Skeletal muscle tissue (tissue), 3 donors: ENCODE measurements at regions not wholly inside any gene's neighbourhood (a gene's known extent, or its start where the extent isn't known, plus 50 kb on each side); places are given as distances from the start of the nearest gene placed in this dataset.

Experiments
- H3K27ac ChIP-seq: one replicate; pipeline ENCODE4 v1.7.0; 2013; ENCODE audit warnings: mild to moderate bottlenecking, low read depth, low read length, inconsistent platforms
- H3K27me3 ChIP-seq, 3 donors: one replicate each; pipeline ENCODE4 v1.7.0; 2013; ENCODE audit warnings: low read length in 3 of 3; ENCODE audit not compliant: control insufficient read depth in 3 of 3, insufficient read depth in 3 of 3
- H3K36me3 ChIP-seq, 3 donors: one replicate each; pipeline ENCODE4 v1.7.0; 2013; ENCODE audit warnings: low read length in 3 of 3; ENCODE audit not compliant: control insufficient read depth in 3 of 3, insufficient read depth in 3 of 3
- H3K4me1 ChIP-seq, 3 donors: one replicate each; pipeline ENCODE4 v1.7.0; 2013; ENCODE audit warnings: low read length in 3 of 3, mild to moderate bottlenecking in 3 of 3; ENCODE audit not compliant: control insufficient read depth in 3 of 3, insufficient read depth in 3 of 3
- H3K4me3 ChIP-seq, 3 donors: one replicate each; pipeline ENCODE4 v1.7.0; 2013; ENCODE audit warnings: low read length in 3 of 3
- H3K9ac ChIP-seq, 3 donors: one replicate each; pipeline ENCODE4 v1.7.0; 2013; ENCODE audit warnings: low read length in 3 of 3, mild to moderate bottlenecking in 3 of 3, moderate library complexity in 2 of 3, low read depth in 1 of 3
- H3K9me3 ChIP-seq, 3 donors: one replicate each; pipeline ENCODE4 v1.7.0; 2013; ENCODE audit warnings: low read length in 3 of 3; ENCODE audit not compliant: control insufficient read depth in 3 of 3
- donor health status: Osteomylitis.

GRCh38 chr20:60437418-60437817 lies 479.2 kb downstream of the CDH26 start:
- H3K27me3 ChIP-seq: no peaks in the 10 kb centered on the region
- no peak overlapping the region for H3K4me3 ChIP-seq
- H3K36me3 ChIP-seq: no peaks in the 10 kb centered on the region

DNA sequence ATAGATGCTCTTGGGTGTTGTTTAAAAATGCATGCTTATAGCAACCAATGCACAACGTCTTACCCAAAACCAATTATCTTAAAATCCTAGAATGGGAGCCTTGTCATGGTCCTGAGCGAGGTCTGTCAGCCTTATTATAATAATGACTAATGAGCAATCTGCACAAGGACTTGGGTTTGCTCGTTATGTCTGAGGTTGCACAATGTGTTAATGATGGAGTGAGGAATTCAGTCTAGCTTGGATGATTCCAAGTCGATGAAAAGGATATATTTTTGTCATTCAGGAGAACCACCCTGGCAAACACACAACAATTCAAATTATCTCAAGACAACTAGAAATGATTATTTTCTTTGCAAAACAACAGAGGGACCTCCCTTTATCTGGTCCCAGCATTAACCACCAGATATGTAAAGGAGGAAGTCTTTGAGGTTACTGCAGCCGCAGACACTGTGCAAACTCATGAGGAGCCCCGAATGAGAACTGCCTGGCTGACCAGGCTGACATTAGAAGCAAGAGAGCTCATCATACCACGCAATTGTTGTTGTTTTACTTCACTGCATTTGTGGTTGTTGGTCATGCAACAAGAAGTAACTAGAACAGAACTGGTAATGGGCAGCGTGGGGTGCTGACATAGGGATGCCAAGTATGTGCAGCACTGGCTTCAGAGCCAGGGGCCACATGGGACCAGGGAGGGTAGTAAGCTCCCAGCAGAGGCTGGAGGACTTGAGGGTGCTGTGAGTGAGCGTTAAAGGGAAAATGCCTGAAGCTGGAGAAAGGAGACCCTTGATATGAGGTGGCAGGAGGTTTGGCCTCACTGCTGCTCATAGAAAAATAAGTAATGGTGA lies 488.3 kb downstream of the CDH26 start:
- Histone ChIP-seq H3K4me1 (no peaks in the 10 kb centered on the region), H3K27ac (no peak overlapping the region), H3K36me3 (no peaks in the 10 kb centered on the region), H3K4me3 (no peak overlapping the region), H3K9ac (no peak overlapping the region), H3K27me3 (peaks cover 0 to 3% (median 0%) of the 10 kb centered on the region in 3 donors), H3K9me3 (no peaks in the 10 kb centered on the region)

More at GRCh38 chr20:60437418-60437817, 479.2 kb downstream of the CDH26 start:
- H3K9me3 ChIP-seq: no peaks in the 10 kb centered on the region
- H3K4me1 ChIP-seq: no peaks in the 10 kb centered on the region
- H3K27ac ChIP-seq: no peak overlapping the region
- H3K9ac ChIP-seq: no peak overlapping the region

DNA sequence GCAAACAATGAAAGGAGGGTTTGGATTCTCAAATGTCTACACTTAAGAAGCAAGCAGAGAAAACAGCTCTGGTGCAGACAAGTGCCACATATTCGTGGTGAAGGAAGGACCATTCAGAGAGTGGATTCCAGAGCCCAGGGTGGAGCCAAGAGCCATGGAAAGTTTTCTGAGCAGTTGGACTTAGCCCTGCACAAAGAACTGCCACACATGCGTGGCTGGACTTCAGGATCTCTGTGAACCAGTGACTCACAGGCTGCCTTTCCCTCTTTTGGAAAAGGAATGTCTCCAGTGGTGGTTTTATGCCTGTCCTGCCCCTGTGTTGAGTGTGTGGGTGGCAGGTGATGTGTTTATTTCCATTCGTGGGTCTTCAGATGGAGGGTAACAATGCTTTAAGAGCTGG lies 489.5 kb downstream of the CDH26 start:
- Histone ChIP-seq H3K9me3 (no peaks in the 10 kb centered on the region), H3K4me3 (no peak overlapping the region), H3K27me3 (peaks cover 0 to 3% (median 0%) of the 10 kb centered on the region in 3 donors), H3K9ac (no peak overlapping the region), H3K36me3 (no peaks in the 10 kb centered on the region), H3K4me1 (no peaks in the 10 kb centered on the region), H3K27ac (no peak overlapping the region)

DNA sequence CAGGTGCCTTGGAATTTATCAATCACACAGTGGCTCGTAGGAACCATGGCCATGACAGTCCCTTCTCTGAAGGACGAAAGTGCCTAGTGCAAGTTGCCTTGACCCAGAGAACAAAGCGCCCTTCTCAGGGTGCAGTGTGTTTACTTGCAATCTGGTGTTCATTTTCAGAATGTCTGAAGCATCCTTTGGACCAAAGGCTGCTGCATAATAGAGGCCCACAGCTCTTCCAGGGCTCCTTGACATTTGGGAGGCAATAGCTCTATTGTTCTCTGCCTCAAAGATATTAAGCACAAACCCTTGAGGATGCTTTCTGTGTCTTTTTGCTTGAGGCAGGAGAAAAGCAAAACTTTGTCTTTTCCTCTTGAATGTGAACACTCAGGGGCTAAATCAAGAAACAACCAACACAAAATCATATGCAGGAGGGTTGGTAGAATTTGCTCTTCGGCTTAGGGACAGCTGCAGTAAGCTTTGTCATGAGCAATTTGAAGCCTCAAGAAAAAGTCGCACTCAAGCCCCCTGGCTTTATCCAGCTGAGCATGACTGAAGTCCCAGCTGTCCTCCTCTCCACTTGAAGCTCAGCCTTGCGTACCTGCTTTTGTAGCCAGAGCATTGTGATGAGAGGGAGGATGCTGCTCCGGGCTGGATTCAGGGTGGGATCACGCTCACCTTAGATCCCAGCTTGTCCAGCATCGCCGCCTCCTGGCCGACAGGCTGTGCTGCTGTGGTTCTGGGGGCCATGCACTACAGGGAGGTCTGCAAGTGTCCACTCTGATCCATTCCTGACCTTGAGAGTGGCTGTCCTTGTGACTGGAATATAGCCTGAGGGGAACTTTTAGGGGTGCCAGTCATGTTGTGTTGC lies 495.4 kb downstream of the CDH26 start:
- Histone ChIP-seq H3K27ac (no peak overlapping the region), H3K9ac (no peak overlapping the region), H3K4me3 (no peak overlapping the region), H3K36me3 (no peaks in the 10 kb centered on the region), H3K27me3 (peaks cover 0 to 2% (median 0%) of the 10 kb centered on the region in 3 donors), H3K9me3 (no peaks in the 10 kb centered on the region), H3K4me1 (no peaks in the 10 kb centered on the region)

GRCh38 chr20:60454491-60454890 lies 496.3 kb downstream of the CDH26 start:
- Histone ChIP-seq H3K4me1 (no peaks in the 10 kb centered on the region), H3K9me3 (no peaks in the 10 kb centered on the region), H3K27ac (no peak overlapping the region), H3K4me3 (no peak overlapping the region), H3K27me3 (peaks cover 0 to 2% (median 0%) of the 10 kb centered on the region in 3 donors), H3K9ac (no peak overlapping the region), H3K36me3 (no peaks in the 10 kb centered on the region)

- Histone ChIP-seq H3K27ac (no peak overlapping the region), H3K9ac (no peak overlapping the region), H3K4me3 (no peak overlapping the region), H3K27me3 (peaks cover 0 to 2% (median 0%) of the 10 kb centered on the region in 3 donors), H3K9me3 (no peaks in the 10 kb centered on the region), H3K4me1 (no peaks in the 10 kb centered on the region), H3K36me3 (no peaks in the 10 kb centered on the region)
These were observed 497.0 kb downstream of the CDH26 start for GRCh38 chr20:60455272-60455671.

DNA sequence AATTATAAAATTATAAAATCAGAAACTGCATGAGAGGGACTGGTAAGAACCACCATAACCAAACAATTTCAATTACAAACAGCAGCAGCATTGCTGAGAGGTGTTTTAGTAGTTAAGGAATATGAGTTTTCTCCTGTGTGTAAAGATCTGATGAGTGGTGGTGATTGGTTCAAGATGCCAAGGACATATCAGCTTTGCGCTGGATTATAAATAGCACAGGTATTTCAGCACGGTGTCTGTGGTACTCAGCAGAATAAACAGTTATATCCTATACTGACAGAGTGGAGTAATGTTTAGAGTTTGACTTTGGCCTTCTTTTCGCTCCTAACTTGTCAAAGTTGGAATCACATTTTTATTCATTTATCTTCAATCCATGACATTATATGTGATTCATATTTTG lies 501.0 kb downstream of the CDH26 start:
- Histone ChIP-seq H3K27me3 (no peaks in the 10 kb centered on the region), H3K9ac (no peak overlapping the region), H3K36me3 (no peaks in the 10 kb centered on the region), H3K4me3 (no peak overlapping the region), H3K27ac (no peak overlapping the region), H3K9me3 (no peaks in the 10 kb centered on the region), H3K4me1 (no peaks in the 10 kb centered on the region)

DNA sequence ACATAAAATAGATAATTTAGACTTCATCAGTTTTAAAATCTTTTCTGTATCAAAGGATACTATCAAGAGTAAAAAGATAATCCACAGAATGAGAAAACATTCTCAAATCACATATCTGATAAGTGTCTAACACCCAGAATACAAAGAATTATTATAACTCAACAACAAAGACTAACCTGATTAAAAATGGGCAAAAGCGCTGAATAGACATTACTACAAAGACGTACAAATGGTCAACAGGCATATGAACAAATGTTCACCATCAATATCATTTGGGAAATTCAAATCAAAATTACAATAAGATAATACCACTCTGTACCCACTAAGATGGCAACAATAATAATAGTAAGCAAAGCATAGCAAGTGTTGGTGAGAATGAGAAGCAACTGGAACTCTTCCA lies 503.8 kb downstream of the CDH26 start:
- Histone ChIP-seq H3K9me3 (no peaks in the 10 kb centered on the region), H3K9ac (no peak overlapping the region), H3K36me3 (no peaks in the 10 kb centered on the region), H3K4me3 (no peak overlapping the region), H3K27ac (no peak overlapping the region), H3K27me3 (no peaks in the 10 kb centered on the region), H3K4me1 (no peaks in the 10 kb centered on the region)

- no peaks in the 10 kb centered on the region for H3K36me3 ChIP-seq
These were observed 505.6 kb downstream of the CDH26 start for GRCh38 chr20:60463798-60464197.

GRCh38 chr20:60465439-60465838 lies 507.2 kb downstream of the CDH26 start:
- H3K9me3 ChIP-seq: no peaks in the 10 kb centered on the region
- H3K9ac ChIP-seq: no peak overlapping the region
- H3K27me3 ChIP-seq: no peaks in the 10 kb centered on the region
- H3K4me1 ChIP-seq: no peaks in the 10 kb centered on the region
- no peaks in the 10 kb centered on the region for H3K36me3 ChIP-seq
- no peak overlapping the region for H3K4me3 ChIP-seq
- H3K27ac ChIP-seq: no peak overlapping the region

More at GRCh38 chr20:60463798-60464197, 505.6 kb downstream of the CDH26 start:
- no peak overlapping the region for H3K27ac ChIP-seq
- H3K4me3 ChIP-seq: no peak overlapping the region
- no peak overlapping the region for H3K9ac ChIP-seq
- H3K9me3 ChIP-seq: no peaks in the 10 kb centered on the region
- no peaks in the 10 kb centered on the region for H3K4me1 ChIP-seq
- H3K27me3 ChIP-seq: no peaks in the 10 kb centered on the region
